PC-3 (cell line): ENCODE measurements at regions not wholly inside any gene's neighbourhood (a gene's known extent, or its start where the extent isn't known, plus 50 kb on each side); places are given as distances from the start of the nearest gene placed in this dataset.

ENCODE experiments used
- ATAC-seq: fragments of 200-7000 bp; cut with Tn5 transposase; 2 replicates; pipeline ENCODE4 v1.9.1; 2020; ENCODE audit warnings: mild to moderate bottlenecking, moderate library complexity
- BruUV-seq: library from RNA; stranded (reverse); fragments of 400-500 nt; replicated peaks from 2 replicates; lab custom pipeline; 2021; lab: Mats Ljungman, UMichigan
- CTCF ChIA-PET: fragments of 300-600 bp; sonication (Branson Sonifier 250); formaldehyde crosslinking; loops from one replicate; lab custom pipeline; 2022; ENCODE audit warnings: antibody characterized with exemption; lab: Charles Lee
- POLR2A ChIA-PET: fragments of 300-600 bp; sonication (Branson Sonifier 250); formaldehyde crosslinking; loops from one replicate; lab custom pipeline; 2022; ENCODE audit warnings: antibody characterized with exemption; ENCODE audit not compliant: unreplicated experiment; lab: Charles Lee
- DNase-seq: peaks from one replicate; pipeline ENCODE4 v3.0.0-alpha.2; 2015
- H2AFZ ChIP-seq: fragments of 300-600 bp; sonication (generic); 2 replicates; pipeline ENCODE4 v1.6.0; 2016; ENCODE audit warnings: antibody characterized with exemption, low read length
- H3F3A ChIP-seq: fragments of 300-600 bp; sonication (generic); one replicate; pipeline ENCODE4 v1.6.0; 2017; ENCODE audit warnings: antibody characterized with exemption, low read length, control low read depth, mild to moderate bottlenecking; ENCODE audit not compliant: unreplicated experiment
- H3K27ac ChIP-seq: fragments of 300-600 bp; sonication (generic); 2 replicates; pipeline ENCODE4 v1.5.1; 2016; ENCODE audit warnings: mild to moderate bottlenecking, low read length
- H3K27me3 ChIP-seq: fragments of 300-600 bp; sonication (generic); 2 replicates; pipeline ENCODE4 v1.6.1; 2016; ENCODE audit warnings: low read length, mixed read lengths
- H3K36me3 ChIP-seq: fragments of 300-600 bp; sonication (generic); 2 replicates; pipeline ENCODE4 v1.6.1; 2016; ENCODE audit warnings: low read depth, mixed run types, low read length, mixed read lengths
- H3K4me1 ChIP-seq: fragments of 300-600 bp; sonication (generic); 2 replicates; pipeline ENCODE4 v1.5.1; 2016; ENCODE audit warnings: low read length; ENCODE audit not compliant: insufficient read depth
- H3K4me2 ChIP-seq: fragments of 300-600 bp; sonication (generic); 2 replicates; pipeline ENCODE4 v1.6.0; 2016; ENCODE audit warnings: low read length
- H3K4me3 ChIP-seq: fragments of 300-600 bp; sonication (generic); 2 replicates; pipeline ENCODE4 v1.5.1; 2016; ENCODE audit warnings: mild to moderate bottlenecking, low read length, mixed read lengths
- H3K79me2 ChIP-seq: fragments of 300-600 bp; sonication (generic); 2 replicates; pipeline ENCODE4 v1.6.1; 2017; ENCODE audit warnings: low read length, mixed read lengths
- H3K9ac ChIP-seq: fragments of 300-600 bp; sonication (generic); 2 replicates; pipeline ENCODE4 v1.6.0; 2016; ENCODE audit warnings: mild to moderate bottlenecking, low read length
- H3K9me2 ChIP-seq: fragments of 300-600 bp; sonication (generic); replicated peaks from 2 replicates; pipeline ENCODE4 v1.6.1; 2016; ENCODE audit warnings: mixed run types, low read length, mixed read lengths
- H3K9me3 ChIP-seq: fragments of 300-600 bp; sonication (generic); 2 replicates; pipeline ENCODE4 v1.6.1; 2016; ENCODE audit warnings: low read length, mixed read lengths
- H4K20me1 ChIP-seq: fragments of 300-600 bp; sonication (generic); 2 replicates; pipeline ENCODE4 v1.6.1; 2016; ENCODE audit warnings: low read length, mixed read lengths
- CTCF ChIP-seq: fragments of 300-600 bp; sonication (generic); conservative IDR thresholded peaks from 2 replicates; pipeline ENCODE4 v1.5.1; 2017; ENCODE audit warnings: antibody characterized with exemption, low read depth, mild to moderate bottlenecking, low read length
- EZH2 ChIP-seq: fragments of 300-600 bp; sonication (generic); IDR thresholded peaks from one replicate; pipeline ENCODE4 v1.6.1; 2017; ENCODE audit warnings: antibody characterized with exemption, mild to moderate bottlenecking, low read length; ENCODE audit not compliant: unreplicated experiment
- EZH2phosphoT487 ChIP-seq: fragments of 300-600 bp; sonication (generic); IDR thresholded peaks from 2 replicates; pipeline ENCODE4 v1.6.1; 2018; ENCODE audit warnings: mild to moderate bottlenecking, antibody characterized with exemption, low read length, borderline replicate concordance
- intact Hi-C: fragments of 100-400 bp; cut with micrococcal nuclease; formaldehyde crosslinking; loops from 2 replicates; pipeline ENCODE4 v1.9.0; 2023

GRCh38 chr3:3634326-3634725, 164.9 kb upstream of the LRRN1 start:
- BruUV-seq: no TSS peak
- H4K20me1 ChIP-seq: no peaks in the 10 kb centered on the region
- H3K27me3 ChIP-seq: no peaks in the 10 kb centered on the region
- H3F3A ChIP-seq: no peaks in the 10 kb centered on the region
- H3K36me3 ChIP-seq: no peaks in the 10 kb centered on the region
- H3K4me2 ChIP-seq: no peak overlapping the region
- intact Hi-C loops: no loop called here
- no peaks in the 10 kb centered on the region for H3K9me2 ChIP-seq
- no peak for DNase-seq
- no peak overlapping the region for H3K9ac ChIP-seq
- no peak for ATAC-seq
- H3K27ac ChIP-seq: no peak overlapping the region
- no peak overlapping the region for H3K4me3 ChIP-seq
- ChIA-PET POLR2A (no interaction called here), CTCF (no interaction called here)
- H3K9me3 ChIP-seq: peaks cover 49% of the 10 kb centered on the region
- no peak overlapping the region for H2AFZ ChIP-seq
- TF ChIP-seq EZH2 (no peak), EZH2phosphoT487 (no peak), CTCF (no peak)
- no peaks in the 10 kb centered on the region for H3K4me1 ChIP-seq
- H3K79me2 ChIP-seq: no peaks in the 10 kb centered on the region

GRCh38 chr3:3633761-3634160, 165.5 kb upstream of the LRRN1 start:
- no peaks in the 10 kb centered on the region for H3K27me3 ChIP-seq
- H3K4me1 ChIP-seq: no peaks in the 10 kb centered on the region
- no peak overlapping the region for H3K27ac ChIP-seq
- no peaks in the 10 kb centered on the region for H3F3A ChIP-seq
- ATAC-seq: no peak
- no peaks in the 10 kb centered on the region for H3K79me2 ChIP-seq
- CTCF ChIA-PET: no interaction called here
- H3K9me3 ChIP-seq: peaks cover 48% of the 10 kb centered on the region
- TF ChIP-seq EZH2: no peak
- TF ChIP-seq CTCF: no peak
- TF ChIP-seq EZH2phosphoT487: no peak
- no peak overlapping the region for H3K9ac ChIP-seq
- BruUV-seq: no TSS peak
- intact Hi-C loops: no loop called here
- no peak overlapping the region for H3K4me2 ChIP-seq
- no peak for DNase-seq
- no peaks in the 10 kb centered on the region for H3K9me2 ChIP-seq
- no peak overlapping the region for H2AFZ ChIP-seq
- no peaks in the 10 kb centered on the region for H3K36me3 ChIP-seq
- no peak overlapping the region for H3K4me3 ChIP-seq
- no peaks in the 10 kb centered on the region for H4K20me1 ChIP-seq
- POLR2A ChIA-PET: no interaction called here

- ATAC-seq: no peak
- no peaks in the 10 kb centered on the region for H3K27me3 ChIP-seq
- no peak overlapping the region for H3K4me3 ChIP-seq
- H4K20me1 ChIP-seq: no peaks in the 10 kb centered on the region
- no peak for TF ChIP-seq CTCF
- no peak for TF ChIP-seq EZH2phosphoT487
- TF ChIP-seq EZH2: no peak
- no peaks in the 10 kb centered on the region for H3K36me3 ChIP-seq
- H3F3A ChIP-seq: no peaks in the 10 kb centered on the region
- no peaks in the 10 kb centered on the region for H3K9me2 ChIP-seq
- no peak overlapping the region for H3K27ac ChIP-seq
- no peaks in the 10 kb centered on the region for H3K79me2 ChIP-seq
- no peak overlapping the region for H3K9ac ChIP-seq
- peaks cover 39% of the 10 kb centered on the region for H3K9me3 ChIP-seq
- H3K4me2 ChIP-seq: no peak overlapping the region
- DNase-seq: no peak
- no TSS peak for BruUV-seq
- ChIA-PET CTCF (no interaction called here), POLR2A (no interaction called here)
- H2AFZ ChIP-seq: no peak overlapping the region
- intact Hi-C loops: no loop called here
- no peaks in the 10 kb centered on the region for H3K4me1 ChIP-seq
Measured at GRCh38 chr3:3632449-3632848, 166.8 kb upstream of the LRRN1 start.
